ENCODE measurements at regions not wholly inside any gene's neighbourhood (a gene's known extent, or its start where the extent isn't known, plus 50 kb on each side); places are given as distances from the start of the nearest gene placed in this dataset.

DNA sequence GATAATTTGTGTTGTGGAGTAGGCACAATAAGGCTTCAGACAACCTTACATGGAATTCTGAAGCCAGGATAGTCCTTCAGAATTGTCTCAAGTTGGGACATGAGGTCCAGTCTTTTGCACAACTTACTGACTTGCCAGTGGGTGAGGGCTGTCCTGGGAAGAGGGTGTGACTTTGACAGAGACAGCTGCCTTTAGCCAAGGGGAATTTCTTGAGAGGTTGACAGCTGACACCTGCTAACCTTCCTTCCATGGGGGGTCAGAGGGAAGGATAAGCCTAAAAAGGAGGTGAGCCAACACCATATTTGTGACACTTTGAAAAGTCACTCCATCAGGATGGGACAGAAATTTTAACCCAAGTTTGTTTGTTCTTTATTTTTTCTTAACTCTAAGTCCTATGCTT lies 907.8 kb upstream of the CRIM1 start:
- TF ChIP-seq EZH2 (IDR thresholded peaks at IDR 0.05; ENCODE audit: low read depth) (no peak), CTCF (conservative IDR thresholded peaks at IDR 0.05) (no peak)

Data from PC-9 (cell line).